ENCODE measurements at regions not wholly inside any gene's neighbourhood (a gene's known extent, or its start where the extent isn't known, plus 50 kb on each side); places are given as distances from the start of the nearest gene placed in this dataset.

GRCh38 chr9:107211284-107211923 lies 71.7 kb upstream of the RAD23B start:
- no peak for TF ChIP-seq CTCF (IDR thresholded peaks at IDR 0.05; ENCODE audit: low read length)
- no peak for TF ChIP-seq EZH2 (optimal IDR thresholded peaks at IDR 0.05; ENCODE audit: low read depth, low read length)
- no peak for TF ChIP-seq EZH2phosphoT487 (IDR thresholded peaks at IDR 0.05; ENCODE audit: low read length)

Data from MM.1S (cell line).